Gastroesophageal sphincter (tissue), 3 donors: ENCODE measurements at regions not wholly inside any gene's neighbourhood (a gene's known extent, or its start where the extent isn't known, plus 50 kb on each side); places are given as distances from the start of the nearest gene placed in this dataset.

Experiments used
- EP300 ChIP-seq: sonication (generic); formaldehyde crosslinking; IDR thresholded peaks from one replicate; pipeline ENCODE4 v1.6.1; 2017; ENCODE audit warnings: antibody characterized with exemption, mild to moderate bottlenecking
- POLR2A ChIP-seq, 2 donors: fragments of 450-650 bp; IDR thresholded peaks; one replicate each; pipeline ENCODE4 v1.6.1; 2017; ENCODE audit warnings: antibody characterized with exemption in 2 of 2, mild to moderate bottlenecking in 2 of 2, moderate library complexity in 1 of 2
- POLR2AphosphoS5 ChIP-seq: sonication (generic); formaldehyde crosslinking; IDR thresholded peaks from one replicate; pipeline ENCODE4 v1.6.1; 2017; ENCODE audit warnings: antibody characterized with exemption
- TF ChIP-seq, protein P1 (sequence below), 4 experiments: fragments of 200-600 bp in 2 of 4; fragments of 450-650 bp in 2 of 4; sonication (generic) in 1 of 4; IDR thresholded peaks; one replicate each; pipeline ENCODE4 v1.5.1; 2017 to 2019; ENCODE audit warnings: antibody characterized with exemption in 4 of 4, mild to moderate bottlenecking in 2 of 4, moderate library complexity in 2 of 4

DNA sequence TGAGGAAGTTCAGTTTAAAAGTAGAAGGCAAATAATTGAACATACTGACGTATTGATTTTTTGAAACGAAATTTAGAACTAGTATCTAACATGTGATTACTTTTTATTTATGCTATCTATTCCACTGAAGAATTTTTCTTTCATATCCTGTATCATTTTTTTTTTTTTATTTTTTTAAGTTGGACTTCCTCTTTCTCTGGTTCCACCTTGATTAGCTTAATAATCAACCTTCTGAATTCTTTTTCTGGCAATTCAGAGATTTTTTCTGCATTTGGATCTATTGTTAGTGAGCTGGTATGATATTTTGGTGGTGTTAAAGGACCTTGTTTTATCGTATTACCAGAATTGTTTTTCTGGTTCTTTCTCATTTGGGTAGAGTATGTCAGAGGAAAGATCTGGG lies 411.2 kb downstream of the SOX11 start:
- TF ChIP-seq, protein P1, sequence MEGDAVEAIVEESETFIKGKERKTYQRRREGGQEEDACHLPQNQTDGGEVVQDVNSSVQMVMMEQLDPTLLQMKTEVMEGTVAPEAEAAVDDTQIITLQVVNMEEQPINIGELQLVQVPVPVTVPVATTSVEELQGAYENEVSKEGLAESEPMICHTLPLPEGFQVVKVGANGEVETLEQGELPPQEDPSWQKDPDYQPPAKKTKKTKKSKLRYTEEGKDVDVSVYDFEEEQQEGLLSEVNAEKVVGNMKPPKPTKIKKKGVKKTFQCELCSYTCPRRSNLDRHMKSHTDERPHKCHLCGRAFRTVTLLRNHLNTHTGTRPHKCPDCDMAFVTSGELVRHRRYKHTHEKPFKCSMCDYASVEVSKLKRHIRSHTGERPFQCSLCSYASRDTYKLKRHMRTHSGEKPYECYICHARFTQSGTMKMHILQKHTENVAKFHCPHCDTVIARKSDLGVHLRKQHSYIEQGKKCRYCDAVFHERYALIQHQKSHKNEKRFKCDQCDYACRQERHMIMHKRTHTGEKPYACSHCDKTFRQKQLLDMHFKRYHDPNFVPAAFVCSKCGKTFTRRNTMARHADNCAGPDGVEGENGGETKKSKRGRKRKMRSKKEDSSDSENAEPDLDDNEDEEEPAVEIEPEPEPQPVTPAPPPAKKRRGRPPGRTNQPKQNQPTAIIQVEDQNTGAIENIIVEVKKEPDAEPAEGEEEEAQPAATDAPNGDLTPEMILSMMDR (IDR thresholded peaks at IDR 0.05), result no peak
- no peak for TF ChIP-seq POLR2A (IDR thresholded peaks at IDR 0.05)
- no peak for TF ChIP-seq EP300
- no peak for TF ChIP-seq POLR2AphosphoS5
